CD4-positive, alpha-beta T cell treated with Interleukin-17A for 1 hour (primary cell): ENCODE measurements at regions not wholly inside any gene's neighbourhood (a gene's known extent, or its start where the extent isn't known, plus 50 kb on each side); places are given as distances from the start of the nearest gene placed in this dataset.
A peak's percentile ranks its signal among the peaks of the same experiment; 100 is the strongest.
"Not testable (repeated sequence)": the region's sequence is repeated elsewhere in the genome, so short reads cannot be mapped to it uniquely, and the experiment has no call there.

Experiments used
- DNase-seq: peaks from one replicate; pipeline ENCODE4 v3.0.0-alpha.2; 2020

- no peak for DNase-seq
Observed at GRCh38 chr2:64745562-64745961, 91.8 kb upstream of the SERTAD2 start.

GRCh38 chr2:64747690-64748091, 94.0 kb upstream of the SERTAD2 start:
- not testable (repeated sequence) for DNase-seq

GRCh38 chr2:64748147-64748546, 94.4 kb upstream of the SERTAD2 start:
- no peak for DNase-seq

- no peak for DNase-seq
Observed at GRCh38 chr2:64748561-64748960, 94.8 kb upstream of the SERTAD2 start.

- DNase-seq: peak; percentile 12
Observed at GRCh38 chr2:64749446-64749845, 95.7 kb upstream of the SERTAD2 start.

GRCh38 chr2:64750001-64750816, 96.5 kb upstream of the SERTAD2 start:
- DNase-seq: peak; percentile 48

- DNase-seq: peak; percentile 99
Observed at GRCh38 chr2:64750817-64751285, 97.1 kb upstream of the SERTAD2 start.

GRCh38 chr2:64751286-64752260, 97.9 kb upstream of the SERTAD2 start:
- DNase-seq: peak; percentile 38

- no peak for DNase-seq
Observed at GRCh38 chr2:64753399-64753798, 99.7 kb upstream of the SERTAD2 start.

- DNase-seq: no peak
Observed at GRCh38 chr2:64754570-64754969, 100.9 kb upstream of the SERTAD2 start.

- DNase-seq: no peak
Observed at GRCh38 chr2:64757126-64757525, 103.4 kb upstream of the SERTAD2 start.

GRCh38 chr2:64760128-64760527, 106.4 kb upstream of the SERTAD2 start:
- DNase-seq: no peak

GRCh38 chr2:64762301-64762997, 108.7 kb upstream of the SERTAD2 start:
- DNase-seq: no peak

GRCh38 chr2:64763126-64763525, 109.4 kb upstream of the SERTAD2 start:
- DNase-seq: no peak

GRCh38 chr2:64765160-64765805, 111.6 kb upstream of the SERTAD2 start:
- DNase-seq: no peak

GRCh38 chr2:64766841-64767669, 113.3 kb upstream of the SERTAD2 start:
- DNase-seq: peak; percentile 76

GRCh38 chr2:64767670-64768468, 114.2 kb upstream of the SERTAD2 start:
- DNase-seq: peak; percentile 88

GRCh38 chr2:64768491-64769005, 114.8 kb upstream of the SERTAD2 start:
- DNase-seq: no peak

- no peak for DNase-seq
Observed at GRCh38 chr2:64769392-64770044, 115.8 kb upstream of the SERTAD2 start.
